Smooth muscle cell (in vitro differentiated cells): ENCODE measurements at regions not wholly inside any gene's neighbourhood (a gene's known extent, or its start where the extent isn't known, plus 50 kb on each side); places are given as distances from the start of the nearest gene placed in this dataset.
"Not testable (repeated sequence)": the region's sequence is repeated elsewhere in the genome, so short reads cannot be mapped to it uniquely, and the experiment has no call there.

ENCODE experiments used
- DNase-seq: peaks from one replicate; lab custom pipeline; 2025; ENCODE audit not compliant: unreplicated experiment; lab: John Stamatoyannopoulos, UW
- H2AFZ ChIP-seq: fragments of 200-600 bp; sonication (generic); 2 replicates; pipeline ENCODE4 v1.6.0; 2016; ENCODE audit warnings: antibody characterized with exemption, low read depth, mild to moderate bottlenecking
- H3F3A ChIP-seq: fragments of 200-600 bp; sonication (generic); 2 replicates; pipeline ENCODE4 v1.6.0; 2017; ENCODE audit warnings: antibody characterized with exemption, low read depth
- H3K27ac ChIP-seq: fragments of 200-600 bp; sonication (generic); 2 replicates; pipeline ENCODE4 v1.5.1; 2016; ENCODE audit warnings: low read depth, mild to moderate bottlenecking
- H3K27me3 ChIP-seq: fragments of 200-600 bp; sonication (generic); 2 replicates; pipeline ENCODE4 v1.6.1; 2016; ENCODE audit warnings: low read depth, mild to moderate bottlenecking
- H3K36me3 ChIP-seq: fragments of 200-600 bp; sonication (generic); 2 replicates; pipeline ENCODE4 v1.5.1; 2016; ENCODE audit warnings: low read depth
- H3K4me1 ChIP-seq: fragments of 200-600 bp; sonication (generic); 2 replicates; pipeline ENCODE4 v1.5.1; 2016; ENCODE audit warnings: low read depth
- H3K4me2 ChIP-seq: fragments of 200-600 bp; sonication (generic); 2 replicates; pipeline ENCODE4 v1.6.0; 2016; ENCODE audit warnings: mild to moderate bottlenecking
- H3K4me3 ChIP-seq: fragments of 200-600 bp; sonication (generic); 2 replicates; pipeline ENCODE4 v1.5.1; 2016; ENCODE audit warnings: mild to moderate bottlenecking
- H3K79me2 ChIP-seq: fragments of 200-600 bp; sonication (generic); 2 replicates; pipeline ENCODE4 v1.6.0; 2016; ENCODE audit warnings: low read depth, mild to moderate bottlenecking
- H3K9ac ChIP-seq: fragments of 200-600 bp; sonication (generic); 2 replicates; pipeline ENCODE4 v1.6.0; 2016; ENCODE audit warnings: low read depth
- H3K9me3 ChIP-seq: fragments of 200-600 bp; sonication (generic); replicated peaks from 2 replicates; pipeline ENCODE4 v1.5.1; 2016; ENCODE audit warnings: low read depth
- H4K20me1 ChIP-seq: fragments of 200-600 bp; sonication (generic); 2 replicates; pipeline ENCODE4 v1.6.0; 2016; ENCODE audit warnings: low read depth
- CTCF ChIP-seq: fragments of 200-600 bp; sonication (generic); IDR thresholded peaks from 2 replicates; pipeline ENCODE4 v1.5.1; 2017; ENCODE audit warnings: borderline replicate concordance, mild to moderate bottlenecking, antibody characterized with exemption; ENCODE audit not compliant: insufficient read depth, poor library complexity, severe bottlenecking
- WGBS: methylation state at CpG from one replicate; pipeline ENCODE4 v1.1.7; 2016; ENCODE audit warnings: low lambda C conversion rate; 5-methylcytosine and 5-hydroxymethylcytosine counted together

- not testable (repeated sequence) for H3K4me1 ChIP-seq, H3K27me3 ChIP-seq, H3K36me3 ChIP-seq, H4K20me1 ChIP-seq, H3K4me2 ChIP-seq, H3K4me3 ChIP-seq, H3K79me2 ChIP-seq, DNase-seq, H3K27ac ChIP-seq, H3F3A ChIP-seq, H2AFZ ChIP-seq, H3K9ac ChIP-seq, H3K9me3 ChIP-seq
- WGBS: 94% methylated on average over 5 of the region's 5 CpGs
Observed at GRCh38 chr15:29648415-29648814, 173.9 kb downstream of the TJP1 start.

GRCh38 chr15:29645841-29646240 lies 176.4 kb downstream of the TJP1 start:
- Histone ChIP-seq H3K79me2 (no peaks in the 10 kb centered on the region), H3K9ac (no peak overlapping the region), H3F3A (no peaks in the 10 kb centered on the region), H3K4me1 (no peaks in the 10 kb centered on the region), H3K4me2 (no peak overlapping the region), H3K9me3 (no peaks in the 10 kb centered on the region), H3K36me3 (no peaks in the 10 kb centered on the region), H3K27me3 (no peaks in the 10 kb centered on the region), H2AFZ (no peak overlapping the region), H3K27ac (no peak overlapping the region), H3K4me3 (no peak overlapping the region), H4K20me1 (no peaks in the 10 kb centered on the region)
- WGBS: 93% methylated on average over 3 of the region's 3 CpGs
- no peak for TF ChIP-seq CTCF
- no peak for DNase-seq

- 94% methylated on average over 12 of the region's 12 CpGs for WGBS
- H2AFZ ChIP-seq, DNase-seq, H4K20me1 ChIP-seq, H3K4me1 ChIP-seq, H3F3A ChIP-seq, H3K4me2 ChIP-seq, H3K79me2 ChIP-seq, H3K36me3 ChIP-seq, H3K4me3 ChIP-seq, H3K27me3 ChIP-seq, H3K27ac ChIP-seq, H3K9me3 ChIP-seq, H3K9ac ChIP-seq: not testable (repeated sequence)
Observed at GRCh38 chr15:29644361-29644760, 177.9 kb downstream of the TJP1 start.

GRCh38 chr15:29638781-29639180 lies 183.5 kb downstream of the TJP1 start:
- Histone ChIP-seq H2AFZ (no peak overlapping the region), H3K4me3 (no peak overlapping the region), H3K27me3 (no peaks in the 10 kb centered on the region), H3K4me1 (no peaks in the 10 kb centered on the region), H3K36me3 (no peaks in the 10 kb centered on the region), H3K79me2 (no peaks in the 10 kb centered on the region), H4K20me1 (no peaks in the 10 kb centered on the region), H3K27ac (no peak overlapping the region), H3K9me3 (no peaks in the 10 kb centered on the region), H3K4me2 (no peak overlapping the region), H3F3A (no peaks in the 10 kb centered on the region), H3K9ac (no peak overlapping the region)
- TF ChIP-seq CTCF: no peak
- WGBS: 31% methylated on average over 4 of the region's 4 CpGs
- no peak for DNase-seq

- Histone ChIP-seq H3K4me3 (no peak overlapping the region), H2AFZ (no peak overlapping the region), H3K36me3 (no peaks in the 10 kb centered on the region), H3K9ac (no peak overlapping the region), H3K27me3 (no peaks in the 10 kb centered on the region), H3K9me3 (no peaks in the 10 kb centered on the region), H4K20me1 (no peaks in the 10 kb centered on the region), H3F3A (no peaks in the 10 kb centered on the region), H3K4me1 (no peaks in the 10 kb centered on the region), H3K4me2 (no peak overlapping the region), H3K27ac (no peak overlapping the region), H3K79me2 (no peaks in the 10 kb centered on the region)
- no peak for DNase-seq
- 80% methylated on average over 3 of the region's 3 CpGs for WGBS
- no peak for TF ChIP-seq CTCF
Observed at GRCh38 chr15:29638011-29638410, 184.3 kb downstream of the TJP1 start.
